Astrocyte (in vitro differentiated cells and primary cell): ENCODE measurements at regions not wholly inside any gene's neighbourhood (a gene's known extent, or its start where the extent isn't known, plus 50 kb on each side); places are given as distances from the start of the nearest gene placed in this dataset.

Experiments
- CTCF ChIP-seq: IDR thresholded peaks from 2 replicates; pipeline ENCODE4 v1.5.1; 2011; ENCODE audit warnings: low read depth, mild to moderate bottlenecking, inconsistent platforms, low read length, moderate library complexity; ENCODE audit not compliant: insufficient read depth
- EZH2 ChIP-seq: IDR thresholded peaks from 2 replicates; pipeline ENCODE4 v1.6.1; 2012; ENCODE audit warnings: mild to moderate bottlenecking, low read length, inconsistent platforms; ENCODE audit not compliant: insufficient read depth

GRCh38 chr2:23301136-23301535, 83.8 kb upstream of the KLHL29 start:
- TF ChIP-seq CTCF (no peak), EZH2 (no peak)
